HL-60 (cell line): ENCODE measurements at regions not wholly inside any gene's neighbourhood (a gene's known extent, or its start where the extent isn't known, plus 50 kb on each side); places are given as distances from the start of the nearest gene placed in this dataset.

Experiments used
- CTCF ChIP-seq: IDR thresholded peaks from one replicate; pipeline ENCODE4 v1.5.1; 2011; ENCODE audit warnings: low read length, control low read depth, inconsistent platforms; ENCODE audit not compliant: insufficient read depth
- GABPA ChIP-seq: IDR thresholded peaks from 2 replicates; pipeline ENCODE4 v1.6.1; 2012; ENCODE audit warnings: low read depth
- POLR2AphosphoS5 ChIP-seq: IDR thresholded peaks from 2 replicates; pipeline ENCODE4 v1.6.1; 2012; ENCODE audit warnings: low read depth
- REST ChIP-seq: IDR thresholded peaks from 2 replicates; pipeline ENCODE4 v1.6.1; 2012; ENCODE audit warnings: low read depth; ENCODE audit not compliant: insufficient replicate concordance
- SPI1 ChIP-seq: IDR thresholded peaks from 2 replicates; pipeline ENCODE4 v1.6.1; 2012; ENCODE audit warnings: low read depth, mild to moderate bottlenecking, borderline replicate concordance

GRCh38 chr14:96722736-96723135 is 74.4 kb upstream of the VRK1 start:
- TF ChIP-seq CTCF (no peak), GABPA (no peak), SPI1 (no peak), POLR2AphosphoS5 (no peak), REST (no peak)
